ENCODE measurements at regions not wholly inside any gene's neighbourhood (a gene's known extent, or its start where the extent isn't known, plus 50 kb on each side); places are given as distances from the start of the nearest gene placed in this dataset.

DNA sequence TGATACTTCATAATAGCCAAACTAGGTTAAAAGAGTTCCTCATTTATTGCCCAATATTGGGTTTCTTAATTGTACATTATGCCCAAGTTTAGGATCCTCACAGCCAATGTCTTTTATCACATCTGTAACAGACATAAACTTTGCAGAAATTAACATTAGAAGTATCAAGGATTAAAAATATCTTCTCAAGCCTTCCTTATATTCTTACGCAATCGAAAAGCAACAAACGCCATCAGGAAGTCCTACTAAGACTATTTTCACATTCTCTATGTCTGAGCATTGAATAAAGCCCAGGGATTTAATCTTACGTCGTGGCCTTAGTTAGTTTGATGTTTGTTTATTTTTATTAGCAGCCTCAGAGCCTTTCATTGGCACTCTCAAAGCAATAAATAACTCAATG is 1660.4 kb upstream of the MIR17HG start:
- Histone ChIP-seq H3K9ac (ENCODE audit: low read depth, low read length) (no peak overlapping the region), H3K27me3 (ENCODE audit: control insufficient read depth, insufficient read depth, low read length) (no peaks in the 10 kb centered on the region), H3K9me3 (ENCODE audit: control insufficient read depth, insufficient read depth, low read length) (no peaks in the 10 kb centered on the region)

DNA sequence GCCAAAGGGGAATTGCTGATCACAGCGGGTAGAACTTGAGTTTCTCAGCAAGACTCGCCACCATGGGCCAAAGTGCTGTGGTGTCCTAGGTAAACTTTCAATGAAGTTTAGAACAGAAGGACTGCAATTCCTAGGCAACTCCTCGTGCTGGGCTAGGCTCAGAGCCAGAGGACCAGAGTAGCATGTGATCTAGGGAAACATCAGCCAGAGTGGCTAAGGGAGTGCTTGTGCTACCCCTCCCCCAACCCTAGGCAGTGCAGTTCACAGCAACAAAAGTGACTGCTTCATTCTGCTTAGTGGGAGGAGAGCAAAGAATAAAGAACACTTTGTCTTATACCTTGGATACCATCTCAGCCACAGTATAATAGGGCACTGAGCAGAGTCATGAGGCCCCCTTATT is 1658.6 kb upstream of the MIR17HG start:
- H3K27me3 ChIP-seq (ENCODE audit: control insufficient read depth, insufficient read depth, low read length), result no peaks in the 10 kb centered on the region
- no peak overlapping the region for H3K9ac ChIP-seq (ENCODE audit: low read depth, low read length)
- no peaks in the 10 kb centered on the region for H3K9me3 ChIP-seq (ENCODE audit: control insufficient read depth, insufficient read depth, low read length)
- no peaks in the 10 kb centered on the region for H3K36me3 ChIP-seq (ENCODE audit: control insufficient read depth, insufficient read depth, low read length)
- H3K4me1 ChIP-seq (ENCODE audit: control insufficient read depth, insufficient read depth, low read length), result no peaks in the 10 kb centered on the region
- no peak overlapping the region for H3K4me3 ChIP-seq (ENCODE audit: low read depth, low read length)

More for the DNA sequence above, 1660.4 kb upstream of the MIR17HG start:
- H3K36me3 ChIP-seq (ENCODE audit: control insufficient read depth, insufficient read depth, low read length), result no peaks in the 10 kb centered on the region
- H3K4me3 ChIP-seq (ENCODE audit: low read depth, low read length), result no peak overlapping the region
- H3K4me1 ChIP-seq (ENCODE audit: control insufficient read depth, insufficient read depth, low read length), result no peaks in the 10 kb centered on the region

DNA sequence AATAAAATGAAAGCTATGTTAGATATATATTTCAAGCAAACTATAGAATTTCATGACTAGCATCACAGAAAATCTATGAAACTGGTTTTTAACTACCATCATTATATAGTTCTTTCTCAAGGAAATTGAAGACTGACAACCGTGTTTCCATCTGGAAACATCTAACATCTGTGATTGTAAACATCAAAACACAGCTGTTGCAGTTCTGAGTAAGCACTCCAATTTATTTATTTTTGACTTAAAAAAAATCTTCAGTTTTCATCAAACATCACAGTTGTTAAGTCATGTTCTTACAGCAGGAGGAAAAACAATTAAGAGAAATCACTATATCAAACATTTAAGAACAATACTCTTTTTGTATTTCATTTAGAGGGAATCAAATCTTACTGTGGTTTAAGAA is 1653.0 kb upstream of the MIR17HG start:
- Histone ChIP-seq H3K9me3 (ENCODE audit: control insufficient read depth, insufficient read depth, low read length) (no peaks in the 10 kb centered on the region), H3K27me3 (ENCODE audit: control insufficient read depth, insufficient read depth, low read length) (no peaks in the 10 kb centered on the region), H3K36me3 (ENCODE audit: control insufficient read depth, insufficient read depth, low read length) (no peaks in the 10 kb centered on the region), H3K4me1 (ENCODE audit: control insufficient read depth, insufficient read depth, low read length) (no peaks in the 10 kb centered on the region), H3K9ac (ENCODE audit: low read depth, low read length) (no peak overlapping the region), H3K4me3 (ENCODE audit: low read depth, low read length) (no peak overlapping the region)

DNA sequence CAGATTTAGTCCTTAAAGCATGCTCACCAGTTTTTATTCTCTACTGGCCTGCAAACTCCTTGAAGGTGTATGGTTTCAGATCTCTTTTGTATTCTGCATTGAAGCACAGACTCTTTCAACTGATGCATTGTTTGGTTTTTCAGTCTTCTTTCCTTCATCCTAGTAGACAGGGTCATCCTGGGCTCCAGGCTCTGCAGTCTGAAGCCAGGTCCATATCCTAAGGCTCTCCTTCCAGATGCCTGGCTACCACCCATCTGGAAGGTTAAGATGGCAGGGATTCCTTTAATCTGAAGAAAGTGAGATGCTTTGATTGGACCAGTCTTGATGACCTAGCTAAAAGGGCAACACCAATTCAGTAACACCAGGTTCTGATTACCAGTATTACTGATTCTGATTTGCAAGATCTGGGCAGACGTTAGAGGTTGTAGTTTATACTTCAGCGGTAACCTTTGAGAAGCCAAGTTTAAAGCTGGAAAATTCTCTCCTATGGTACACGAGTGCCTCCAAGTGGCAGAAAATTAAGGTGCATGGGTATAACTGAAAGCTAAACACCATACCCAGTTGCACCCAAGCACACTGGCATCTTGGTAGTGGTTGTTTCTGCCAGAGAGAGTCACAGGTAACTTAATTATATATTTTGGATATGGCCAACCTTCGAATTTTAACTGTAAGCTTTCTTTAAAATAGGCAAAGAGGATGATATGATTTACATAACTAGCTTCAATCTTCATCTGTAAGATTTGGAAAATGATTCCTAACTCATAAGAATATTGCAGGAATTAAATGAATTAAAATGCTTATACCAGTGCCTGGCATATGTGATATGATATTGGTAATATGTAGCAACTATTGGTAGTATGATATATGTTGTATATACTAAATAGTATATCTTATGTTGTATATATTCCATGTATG is 1651.9 kb upstream of the MIR17HG start:
- Histone ChIP-seq H3K36me3 (ENCODE audit: control insufficient read depth, insufficient read depth, low read length) (no peaks in the 10 kb centered on the region), H3K9me3 (ENCODE audit: control insufficient read depth, insufficient read depth, low read length) (no peaks in the 10 kb centered on the region), H3K27me3 (ENCODE audit: control insufficient read depth, insufficient read depth, low read length) (no peaks in the 10 kb centered on the region), H3K4me1 (ENCODE audit: control insufficient read depth, insufficient read depth, low read length) (no peaks in the 10 kb centered on the region), H3K9ac (ENCODE audit: low read depth, low read length) (no peak overlapping the region), H3K4me3 (ENCODE audit: low read depth, low read length) (no peak overlapping the region)

DNA sequence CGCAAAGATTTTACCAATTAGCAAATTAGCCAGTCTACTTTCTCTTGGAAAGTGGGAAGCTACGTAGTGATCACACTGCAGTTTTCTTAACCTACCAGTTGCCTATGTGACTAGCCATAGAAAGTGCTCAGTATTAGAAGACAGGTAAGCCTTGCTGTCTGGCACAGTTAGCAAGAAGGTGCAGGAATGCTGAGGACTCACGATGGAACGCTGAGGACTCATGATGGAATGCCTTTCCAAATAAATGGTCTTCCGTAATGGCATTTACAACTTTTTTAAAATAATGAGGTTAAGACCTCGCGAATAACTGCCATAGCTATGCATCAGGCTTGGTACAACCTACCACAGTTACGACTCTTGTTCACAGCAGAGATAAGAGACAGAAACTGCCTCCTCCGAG is 1645.6 kb upstream of the MIR17HG start:
- Histone ChIP-seq H3K4me1 (ENCODE audit: control insufficient read depth, insufficient read depth, low read length) (no peaks in the 10 kb centered on the region), H3K9me3 (ENCODE audit: control insufficient read depth, insufficient read depth, low read length) (no peaks in the 10 kb centered on the region), H3K4me3 (ENCODE audit: low read depth, low read length) (no peak overlapping the region), H3K27me3 (ENCODE audit: control insufficient read depth, insufficient read depth, low read length) (no peaks in the 10 kb centered on the region), H3K36me3 (ENCODE audit: control insufficient read depth, insufficient read depth, low read length) (no peaks in the 10 kb centered on the region), H3K9ac (ENCODE audit: low read depth, low read length) (no peak overlapping the region)

DNA sequence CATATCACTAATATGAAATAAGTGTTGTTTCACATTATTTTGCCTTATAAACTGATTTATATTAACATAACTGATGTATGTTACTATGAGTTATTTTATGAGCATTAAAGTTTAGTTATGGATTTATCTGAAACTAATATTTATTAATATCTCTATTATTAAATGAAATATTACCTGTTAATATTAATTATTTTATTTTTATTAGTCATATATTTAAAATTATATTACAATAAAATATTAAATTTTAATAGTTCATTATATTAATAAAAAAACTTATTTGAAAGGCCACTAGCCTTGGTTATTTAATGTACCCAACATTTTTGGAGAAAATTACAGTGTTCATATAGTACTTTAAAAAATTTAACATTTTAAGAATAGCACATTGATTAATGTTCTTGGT is 1643.4 kb upstream of the MIR17HG start:
- Histone ChIP-seq H3K4me3 (ENCODE audit: low read depth, low read length) (no peak overlapping the region), H3K36me3 (ENCODE audit: control insufficient read depth, insufficient read depth, low read length) (no peaks in the 10 kb centered on the region), H3K9ac (ENCODE audit: low read depth, low read length) (no peak overlapping the region), H3K4me1 (ENCODE audit: control insufficient read depth, insufficient read depth, low read length) (no peaks in the 10 kb centered on the region), H3K9me3 (ENCODE audit: control insufficient read depth, insufficient read depth, low read length) (no peaks in the 10 kb centered on the region), H3K27me3 (ENCODE audit: control insufficient read depth, insufficient read depth, low read length) (no peaks in the 10 kb centered on the region)

DNA sequence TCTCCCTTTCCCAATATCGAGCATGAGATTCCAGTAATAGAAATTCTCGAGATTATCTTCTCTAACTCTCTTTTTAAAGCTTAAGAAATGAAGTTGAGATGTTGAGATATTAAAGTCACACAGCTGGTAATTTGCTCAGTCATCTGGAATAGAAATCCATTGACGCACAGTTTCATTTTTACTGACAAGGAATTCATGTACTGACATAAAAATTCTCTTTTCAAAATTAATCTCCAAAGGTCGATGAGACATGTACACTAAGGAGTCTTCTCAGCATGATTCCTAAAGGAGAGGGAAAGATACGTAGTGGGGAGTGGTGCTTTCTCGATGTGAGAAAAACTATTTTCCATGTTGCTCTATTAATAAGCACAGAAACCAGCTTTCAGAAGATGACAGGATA is 1639.5 kb upstream of the MIR17HG start:
- no peaks in the 10 kb centered on the region for H3K36me3 ChIP-seq (ENCODE audit: control insufficient read depth, insufficient read depth, low read length)
- H3K9me3 ChIP-seq (ENCODE audit: control insufficient read depth, insufficient read depth, low read length), result no peaks in the 10 kb centered on the region
- no peaks in the 10 kb centered on the region for H3K27me3 ChIP-seq (ENCODE audit: control insufficient read depth, insufficient read depth, low read length)
- H3K4me3 ChIP-seq (ENCODE audit: low read depth, low read length), result no peak overlapping the region
- no peak overlapping the region for H3K9ac ChIP-seq (ENCODE audit: low read depth, low read length)
- H3K4me1 ChIP-seq (ENCODE audit: control insufficient read depth, insufficient read depth, low read length), result no peaks in the 10 kb centered on the region

DNA sequence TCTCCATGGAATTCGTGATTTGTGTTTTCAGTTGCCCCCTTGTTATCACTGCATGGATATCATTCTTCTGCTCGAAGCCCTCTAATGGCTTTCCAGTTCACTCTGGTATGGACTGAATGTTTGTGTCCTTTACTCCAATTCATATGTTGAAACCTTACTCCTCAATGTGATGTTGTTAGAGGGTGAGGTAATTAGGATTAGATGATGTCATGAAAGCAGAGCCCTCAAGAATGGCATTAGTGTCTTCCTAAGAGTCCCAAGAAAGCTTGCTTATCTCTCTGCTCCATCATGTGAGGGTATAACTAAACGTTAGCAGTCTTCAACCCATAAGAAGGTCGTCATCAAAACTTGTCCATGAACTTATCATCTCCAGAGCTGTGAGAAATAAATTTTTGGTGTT is 1626.3 kb upstream of the MIR17HG start:
- no peak overlapping the region for H3K4me3 ChIP-seq (ENCODE audit: low read depth, low read length)
- H3K27me3 ChIP-seq (ENCODE audit: control insufficient read depth, insufficient read depth, low read length), result no peaks in the 10 kb centered on the region
- no peaks in the 10 kb centered on the region for H3K4me1 ChIP-seq (ENCODE audit: control insufficient read depth, insufficient read depth, low read length)
- H3K9me3 ChIP-seq (ENCODE audit: control insufficient read depth, insufficient read depth, low read length), result no peaks in the 10 kb centered on the region
- H3K9ac ChIP-seq (ENCODE audit: low read depth, low read length), result no peak overlapping the region
- H3K36me3 ChIP-seq (ENCODE audit: control insufficient read depth, insufficient read depth, low read length), result no peaks in the 10 kb centered on the region

DNA sequence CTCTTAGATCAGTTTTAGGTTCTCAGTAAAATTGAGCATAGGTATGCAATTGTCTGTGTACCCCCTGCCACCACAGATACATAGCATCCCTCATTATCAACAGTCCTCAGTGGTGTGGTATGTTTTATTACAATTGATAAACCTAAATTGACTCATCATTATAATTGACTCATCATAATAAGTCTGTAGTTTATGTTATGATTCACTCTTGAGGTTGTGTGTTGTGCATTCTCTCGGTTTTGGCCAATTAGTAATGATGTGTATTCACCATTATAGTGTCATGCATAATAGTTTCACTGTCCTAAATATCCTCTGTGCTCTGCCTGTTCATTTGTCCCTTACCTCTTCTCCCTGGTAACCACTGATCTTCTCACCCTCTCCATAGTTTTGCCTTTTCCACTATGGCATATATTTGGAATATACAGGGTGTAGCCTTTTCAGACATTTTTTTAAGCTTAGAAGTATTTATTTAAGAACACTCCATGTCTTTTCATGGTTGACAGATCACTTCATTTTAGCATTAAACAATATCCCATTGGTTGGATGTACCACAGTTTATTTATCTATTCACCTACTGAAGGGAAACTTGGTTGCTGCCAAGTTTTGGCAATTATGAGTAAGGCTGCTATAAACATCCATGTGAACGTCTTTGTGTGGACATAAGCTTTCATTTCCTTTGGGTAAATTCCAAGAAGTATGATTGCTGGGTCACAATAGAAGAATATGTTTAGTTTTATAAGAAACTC is 1620.6 kb upstream of the MIR17HG start:
- Histone ChIP-seq H3K9me3 (ENCODE audit: control insufficient read depth, insufficient read depth, low read length) (no peaks in the 10 kb centered on the region), H3K4me1 (ENCODE audit: control insufficient read depth, insufficient read depth, low read length) (no peaks in the 10 kb centered on the region), H3K9ac (ENCODE audit: low read depth, low read length) (no peak overlapping the region), H3K36me3 (ENCODE audit: control insufficient read depth, insufficient read depth, low read length) (no peaks in the 10 kb centered on the region), H3K4me3 (ENCODE audit: low read depth, low read length) (no peak overlapping the region), H3K27me3 (ENCODE audit: control insufficient read depth, insufficient read depth, low read length) (no peaks in the 10 kb centered on the region)

DNA sequence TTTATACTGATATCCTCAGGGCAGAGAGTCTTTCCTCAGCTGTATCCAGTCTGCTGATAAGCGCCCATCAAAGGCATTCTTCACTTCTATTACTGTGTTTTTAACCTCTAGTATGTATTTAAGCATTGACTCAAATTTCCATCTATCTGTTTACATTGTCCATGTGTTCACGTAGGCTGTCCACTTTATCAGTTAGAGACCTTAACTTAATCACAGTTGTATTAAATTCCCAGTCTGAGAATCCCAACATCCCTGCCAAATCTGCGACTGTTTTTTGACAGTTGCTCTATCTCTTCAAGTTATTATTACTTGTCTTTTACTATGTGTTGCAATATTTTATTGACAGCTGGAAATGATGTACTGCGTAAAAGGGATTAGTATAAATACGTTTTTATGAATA is 1613.7 kb upstream of the MIR17HG start:
- Histone ChIP-seq H3K36me3 (ENCODE audit: control insufficient read depth, insufficient read depth, low read length) (no peaks in the 10 kb centered on the region), H3K9ac (ENCODE audit: low read depth, low read length) (no peak overlapping the region), H3K9me3 (ENCODE audit: control insufficient read depth, insufficient read depth, low read length) (no peaks in the 10 kb centered on the region), H3K27me3 (ENCODE audit: control insufficient read depth, insufficient read depth, low read length) (no peaks in the 10 kb centered on the region), H3K4me1 (ENCODE audit: control insufficient read depth, insufficient read depth, low read length) (no peaks in the 10 kb centered on the region), H3K4me3 (ENCODE audit: low read depth, low read length) (no peak overlapping the region)

DNA sequence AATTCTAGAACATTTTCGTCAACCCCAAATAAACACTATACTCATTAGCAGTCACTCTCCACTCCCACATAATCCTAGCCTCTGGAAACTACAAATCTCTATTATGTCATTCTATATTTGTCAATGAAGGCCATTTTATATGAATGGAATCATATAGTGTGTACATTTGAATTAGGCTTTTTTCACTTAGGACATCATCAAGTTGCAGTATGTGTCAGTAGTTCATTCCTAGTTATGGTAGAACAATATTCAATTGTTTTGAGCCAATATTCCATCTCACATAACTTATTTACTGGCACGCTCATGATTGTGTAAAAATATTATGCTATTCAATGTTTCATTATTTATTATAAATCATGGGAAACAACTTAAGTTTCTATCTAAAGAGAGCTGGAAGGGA is 1610.4 kb upstream of the MIR17HG start:
- no peaks in the 10 kb centered on the region for H3K27me3 ChIP-seq (ENCODE audit: control insufficient read depth, insufficient read depth, low read length)

DNA sequence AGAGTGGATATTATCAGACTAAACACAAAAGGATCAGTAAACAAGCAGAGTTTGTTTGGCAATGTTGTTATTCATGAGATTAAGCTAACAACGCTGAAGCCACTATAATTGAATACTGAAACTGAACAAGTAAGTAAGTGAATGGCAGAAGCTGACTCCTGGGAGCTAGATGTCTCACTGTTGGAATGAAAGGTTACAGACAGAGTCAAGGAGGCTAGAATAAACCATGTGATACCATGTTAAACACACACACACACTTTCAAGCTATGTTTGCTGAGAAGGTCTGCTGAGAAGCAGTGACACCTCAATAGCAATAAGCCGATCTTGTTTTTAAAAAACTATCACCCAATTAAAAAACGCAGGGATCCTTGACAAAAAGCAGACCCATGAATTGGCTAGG is 1609.4 kb upstream of the MIR17HG start:
- Histone ChIP-seq H3K9me3 (ENCODE audit: control insufficient read depth, insufficient read depth, low read length) (no peaks in the 10 kb centered on the region), H3K27me3 (ENCODE audit: control insufficient read depth, insufficient read depth, low read length) (no peaks in the 10 kb centered on the region), H3K36me3 (ENCODE audit: control insufficient read depth, insufficient read depth, low read length) (no peaks in the 10 kb centered on the region), H3K4me3 (ENCODE audit: low read depth, low read length) (no peak overlapping the region), H3K4me1 (ENCODE audit: control insufficient read depth, insufficient read depth, low read length) (no peaks in the 10 kb centered on the region), H3K9ac (ENCODE audit: low read depth, low read length) (no peak overlapping the region)

More for the DNA sequence above, 1610.4 kb upstream of the MIR17HG start:
- Histone ChIP-seq H3K36me3 (ENCODE audit: control insufficient read depth, insufficient read depth, low read length) (no peaks in the 10 kb centered on the region), H3K9me3 (ENCODE audit: control insufficient read depth, insufficient read depth, low read length) (no peaks in the 10 kb centered on the region), H3K9ac (ENCODE audit: low read depth, low read length) (no peak overlapping the region), H3K4me1 (ENCODE audit: control insufficient read depth, insufficient read depth, low read length) (no peaks in the 10 kb centered on the region), H3K4me3 (ENCODE audit: low read depth, low read length) (no peak overlapping the region)
